ENCODE measurements at regions not wholly inside any gene's neighbourhood (a gene's known extent, or its start where the extent isn't known, plus 50 kb on each side); places are given as distances from the start of the nearest gene placed in this dataset.

DNA sequence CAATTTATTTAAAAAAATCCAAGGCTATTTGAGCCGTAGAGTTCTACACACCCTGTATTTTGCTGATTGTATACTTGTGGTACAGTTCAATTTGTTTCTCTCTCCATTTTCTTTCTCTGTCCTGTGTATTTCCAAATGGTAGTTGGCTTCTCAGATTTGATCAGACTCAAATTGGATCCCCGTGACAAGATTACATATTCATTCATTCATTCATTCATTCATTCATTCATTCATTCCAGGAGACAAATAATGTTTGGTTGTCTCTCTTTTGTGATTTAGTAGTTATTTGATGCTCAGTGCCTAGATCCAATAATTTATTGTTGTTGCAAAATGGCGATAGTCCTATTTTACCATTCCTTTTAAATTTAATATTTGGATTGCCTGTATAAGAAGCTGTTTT is 292.8 kb upstream of the RIOK2 start:
- DNase-seq (ENCODE audit: low spot score): no peak
- TF ChIP-seq, protein P1, sequence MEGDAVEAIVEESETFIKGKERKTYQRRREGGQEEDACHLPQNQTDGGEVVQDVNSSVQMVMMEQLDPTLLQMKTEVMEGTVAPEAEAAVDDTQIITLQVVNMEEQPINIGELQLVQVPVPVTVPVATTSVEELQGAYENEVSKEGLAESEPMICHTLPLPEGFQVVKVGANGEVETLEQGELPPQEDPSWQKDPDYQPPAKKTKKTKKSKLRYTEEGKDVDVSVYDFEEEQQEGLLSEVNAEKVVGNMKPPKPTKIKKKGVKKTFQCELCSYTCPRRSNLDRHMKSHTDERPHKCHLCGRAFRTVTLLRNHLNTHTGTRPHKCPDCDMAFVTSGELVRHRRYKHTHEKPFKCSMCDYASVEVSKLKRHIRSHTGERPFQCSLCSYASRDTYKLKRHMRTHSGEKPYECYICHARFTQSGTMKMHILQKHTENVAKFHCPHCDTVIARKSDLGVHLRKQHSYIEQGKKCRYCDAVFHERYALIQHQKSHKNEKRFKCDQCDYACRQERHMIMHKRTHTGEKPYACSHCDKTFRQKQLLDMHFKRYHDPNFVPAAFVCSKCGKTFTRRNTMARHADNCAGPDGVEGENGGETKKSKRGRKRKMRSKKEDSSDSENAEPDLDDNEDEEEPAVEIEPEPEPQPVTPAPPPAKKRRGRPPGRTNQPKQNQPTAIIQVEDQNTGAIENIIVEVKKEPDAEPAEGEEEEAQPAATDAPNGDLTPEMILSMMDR (IDR thresholded peaks at IDR 0.05; ENCODE audit: extremely low read depth, missing control alignments): no peak

DNA sequence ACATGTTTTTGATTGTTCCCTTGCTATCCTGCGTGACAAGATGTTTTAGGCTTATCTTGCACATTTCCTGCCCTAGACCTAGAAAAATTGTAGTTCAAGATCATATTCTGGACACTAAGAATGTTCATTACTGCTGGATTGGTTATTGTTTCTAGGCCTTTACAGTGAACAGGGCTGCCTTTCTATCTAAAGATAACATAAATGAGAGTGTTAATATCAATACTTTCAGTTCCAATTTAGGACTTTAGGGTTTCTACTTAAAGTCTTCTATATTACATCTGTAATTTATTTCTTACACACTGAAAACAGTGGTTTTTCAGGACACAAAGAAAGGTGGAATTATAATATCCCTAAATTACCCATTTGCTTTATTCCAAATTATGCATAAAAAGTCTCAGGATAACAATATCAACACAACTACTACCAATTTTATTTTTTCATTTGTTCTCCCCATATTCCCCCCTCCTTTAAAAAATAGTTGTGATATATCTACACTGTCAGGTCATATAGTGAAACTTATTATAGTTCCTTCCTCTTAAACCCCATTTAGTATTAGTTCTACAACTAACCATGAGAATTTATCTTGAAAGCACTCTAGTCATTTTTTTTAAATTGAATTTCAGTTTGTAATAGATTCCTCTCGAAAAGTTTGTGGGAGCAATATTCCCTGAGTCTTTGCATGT is 293.9 kb upstream of the RIOK2 start:
- TF ChIP-seq, protein P1 (IDR thresholded peaks at IDR 0.05; ENCODE audit: extremely low read depth, missing control alignments): no peak
- peak; percentile 15 for DNase-seq (ENCODE audit: low spot score)

- DNase-seq (ENCODE audit: low spot score): no peak
- TF ChIP-seq, protein P1 (IDR thresholded peaks at IDR 0.05; ENCODE audit: extremely low read depth, missing control alignments): no peak
These were observed 295.4 kb upstream of the RIOK2 start for GRCh38 chr5:97478483-97478882.

- TF ChIP-seq, protein P1 (IDR thresholded peaks at IDR 0.05; ENCODE audit: extremely low read depth, missing control alignments): no peak
- no peak for DNase-seq (ENCODE audit: low spot score)
These were observed 297.3 kb upstream of the RIOK2 start for GRCh38 chr5:97480313-97480712.

GRCh38 chr5:97488126-97488668 is 305.1 kb upstream of the RIOK2 start:
- TF ChIP-seq, protein P1 (IDR thresholded peaks at IDR 0.05; ENCODE audit: extremely low read depth, missing control alignments): no peak
- no peak for DNase-seq (ENCODE audit: low spot score)

- TF ChIP-seq, protein P1 (IDR thresholded peaks at IDR 0.05; ENCODE audit: extremely low read depth, missing control alignments): no peak
- no peak for DNase-seq (ENCODE audit: low spot score)
These were observed 306.2 kb upstream of the RIOK2 start for GRCh38 chr5:97489010-97489840.

DNA sequence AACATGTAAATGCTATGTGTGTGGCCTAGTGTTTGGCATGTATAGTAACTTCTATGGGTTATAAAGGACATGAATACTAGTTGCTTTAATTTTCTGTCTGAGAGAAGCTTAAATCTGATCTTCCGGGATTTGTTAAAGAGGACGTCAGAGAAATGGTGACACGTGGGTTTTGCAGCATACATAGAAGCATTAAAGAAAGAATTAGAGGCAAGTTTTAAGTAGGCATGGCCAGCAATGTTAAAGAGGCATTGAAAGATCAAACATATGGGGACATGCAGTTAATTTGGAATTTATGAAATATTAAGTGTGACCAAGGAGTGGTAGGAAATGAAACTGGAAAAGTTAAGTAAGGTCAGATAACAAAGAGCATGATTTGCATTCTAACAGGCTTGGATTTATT is 311.4 kb upstream of the RIOK2 start:
- DNase-seq (ENCODE audit: low spot score): no peak
- TF ChIP-seq, protein P1 (IDR thresholded peaks at IDR 0.05; ENCODE audit: extremely low read depth, missing control alignments): no peak

Measured in GM20000 (cell line).